ENCODE measurements at regions not wholly inside any gene's neighbourhood (a gene's known extent, or its start where the extent isn't known, plus 50 kb on each side); places are given as distances from the start of the nearest gene placed in this dataset.

GRCh38 chr4:123092586-123092985 lies 170.2 kb upstream of the NUDT6 start:
- in situ Hi-C loops (cut with MboI; ENCODE audit: low pct_ligation_motif_present in 1 of 4, low pct_unique_long_range_greater_than_20kb in 1 of 4, low sequenced_read_pairs in 3 of 4) (loop anchor here in 2 of 4 donors (25.0 kb wide), 1 partner anchor 1170 kb away; no protein-coding TSS in a partner anchor), intact Hi-C loops (cut with DNase I; ENCODE audit: low total_unique reads) (no loop called here)
- DNase-seq, result no peak
- no peak overlapping the region for H3K4me3 ChIP-seq
- H3K36me3 ChIP-seq, result no peaks in the 10 kb centered on the region
- WGBS, 2 donors (ENCODE audit: low coverage in 1 of 2), result 90% methylated on average over 1 of the region's 1 CpG; no CpG with 5 or more reads in 1 of the 2 donors
- no peaks in the 10 kb centered on the region for H3K4me1 ChIP-seq
- no peak overlapping the region for H3K27ac ChIP-seq
- no peaks in the 10 kb centered on the region for H3K27me3 ChIP-seq
- no peaks in the 10 kb centered on the region for H3K9me3 ChIP-seq
- TF ChIP-seq POLR2A (IDR thresholded peaks at IDR 0.05) (no peak), EP300 (IDR thresholded peaks at IDR 0.05; ENCODE audit: low read depth) (no peak), CTCF (IDR thresholded peaks at IDR 0.05) (no peak), POLR2AphosphoS5 (IDR thresholded peaks at IDR 0.05) (no peak)

- intact Hi-C loops (cut with DNase I; ENCODE audit: low total_unique reads), result no loop called here
- no peak for DNase-seq
- H3K27ac ChIP-seq, result no peak overlapping the region
- no peak overlapping the region for H3K4me3 ChIP-seq
- 90% methylated on average over 3 of the region's 3 CpGs; no CpG with 5 or more reads in 1 of the 2 donors for WGBS, 2 donors (ENCODE audit: low coverage in 1 of 2)
- TF ChIP-seq POLR2A (IDR thresholded peaks at IDR 0.05) (no peak), EP300 (IDR thresholded peaks at IDR 0.05; ENCODE audit: low read depth) (no peak), CTCF (IDR thresholded peaks at IDR 0.05) (no peak), POLR2AphosphoS5 (IDR thresholded peaks at IDR 0.05) (no peak)
- in situ Hi-C loops (cut with MboI; ENCODE audit: low pct_ligation_motif_present in 1 of 4, low pct_unique_long_range_greater_than_20kb in 1 of 4, low sequenced_read_pairs in 3 of 4), result loop anchor here in 2 of 4 donors (25.0 kb wide), 1 partner anchor 1169 kb away; no protein-coding TSS in a partner anchor
- no peaks in the 10 kb centered on the region for H3K9me3 ChIP-seq
- H3K27me3 ChIP-seq, result no peaks in the 10 kb centered on the region
- H3K4me1 ChIP-seq, result no peaks in the 10 kb centered on the region
- H3K36me3 ChIP-seq, result no peaks in the 10 kb centered on the region
Observed at GRCh38 chr4:123093236-123093635, 170.8 kb upstream of the NUDT6 start.

GRCh38 chr4:123096038-123096437 lies 173.6 kb upstream of the NUDT6 start:
- H3K4me3 ChIP-seq, result no peak overlapping the region
- no peaks in the 10 kb centered on the region for H3K9me3 ChIP-seq
- in situ Hi-C loops (cut with MboI; ENCODE audit: low pct_ligation_motif_present in 1 of 4, low pct_unique_long_range_greater_than_20kb in 1 of 4, low sequenced_read_pairs in 3 of 4), result loop anchor here in 2 of 4 donors (25.0 kb wide), 1 partner anchor 1166 kb away; no protein-coding TSS in a partner anchor
- no peak overlapping the region for H3K27ac ChIP-seq
- H3K4me1 ChIP-seq, result no peaks in the 10 kb centered on the region
- no peak for DNase-seq
- WGBS, 2 donors (ENCODE audit: low coverage in 1 of 2), result 87 to 96% methylated on average over 3 to 4 of the region's 4 CpGs
- intact Hi-C loops (cut with DNase I; ENCODE audit: low total_unique reads), result no loop called here
- TF ChIP-seq POLR2AphosphoS5 (IDR thresholded peaks at IDR 0.05) (no peak), EP300 (IDR thresholded peaks at IDR 0.05; ENCODE audit: low read depth) (no peak), POLR2A (IDR thresholded peaks at IDR 0.05) (no peak), CTCF (IDR thresholded peaks at IDR 0.05) (no peak)
- H3K27me3 ChIP-seq, result no peaks in the 10 kb centered on the region
- H3K36me3 ChIP-seq, result no peaks in the 10 kb centered on the region

- 47 to 55% methylated on average over 3 of the region's 3 CpGs for WGBS, 2 donors (ENCODE audit: low coverage in 1 of 2)
Observed at GRCh38 chr4:123102897-123103471, 180.6 kb upstream of the NUDT6 start.

More at GRCh38 chr4:123102897-123103471, 180.6 kb upstream of the NUDT6 start:
- H3K27me3 ChIP-seq, result no peaks in the 10 kb centered on the region
- no peaks in the 10 kb centered on the region for H3K9me3 ChIP-seq
- DNase-seq, result no peak
- intact Hi-C loops (cut with DNase I; ENCODE audit: low total_unique reads), result loop anchor here (10.0 kb wide), 2 partner anchors 292 to 1162 kb away; partner anchors contain the start of gene SPRY1
- H3K27ac ChIP-seq, result no peak overlapping the region
- no peaks in the 10 kb centered on the region for H3K36me3 ChIP-seq
- in situ Hi-C loops (cut with MboI; ENCODE audit: low pct_ligation_motif_present in 1 of 4, low pct_unique_long_range_greater_than_20kb in 1 of 4, low sequenced_read_pairs in 3 of 4), result loop anchor here in 3 of 4 donors (25.0 kb wide), 2 partner anchors 559 to 1009 kb away; no protein-coding TSS in a partner anchor
- H3K4me3 ChIP-seq, result no peak overlapping the region
- peaks cover 0 to 7% (median 2%) of the 10 kb centered on the region in 4 donors for H3K4me1 ChIP-seq
- TF ChIP-seq CTCF (IDR thresholded peaks at IDR 0.05) (peak; percentile 67 to 74 (median 74)), POLR2A (IDR thresholded peaks at IDR 0.05) (no peak)
